Psoas muscle (tissue), 7 donors: ENCODE measurements at regions not wholly inside any gene's neighbourhood (a gene's known extent, or its start where the extent isn't known, plus 50 kb on each side); places are given as distances from the start of the nearest gene placed in this dataset.

Experiments used
- ATAC-seq, 4 donors: fragments of 200-7000 bp; cut with Tn5 transposase; one replicate each; pipeline ENCODE4 v1.9.1; 2020; ENCODE audit warnings: moderate library complexity in 3 of 4, mild to moderate bottlenecking in 2 of 4
- DNase-seq, 2 donors: peaks; one replicate each; pipeline ENCODE4 v3.0.0-alpha.2; 2020
- H3K27ac ChIP-seq: fragments of 200-600 bp; one replicate; pipeline ENCODE4 v1.8.0; 2022
- H3K27me3 ChIP-seq, 3 donors: fragments of 200-600 bp in 1 of 3; one replicate each; pipeline versions ENCODE4 v1.6.1 to v1.8.0; 2013 to 2022; ENCODE audit warnings: low read length in 2 of 3, mild to moderate bottlenecking in 2 of 3, moderate library complexity in 1 of 3; ENCODE audit not compliant: insufficient read depth in 3 of 3
- H3K36me3 ChIP-seq, 2 donors: fragments of 200-600 bp in 1 of 2; one replicate each; pipeline versions ENCODE4 v1.6.1 to v1.8.0; 2013 to 2022; ENCODE audit warnings: low read depth in 1 of 2, mild to moderate bottlenecking in 1 of 2, moderate library complexity in 1 of 2; ENCODE audit not compliant: insufficient read depth in 1 of 2
- H3K4me1 ChIP-seq: fragments of 200-600 bp; one replicate; pipeline ENCODE4 v1.8.0; 2022
- H3K4me3 ChIP-seq: fragments of 200-600 bp; one replicate; pipeline ENCODE4 v1.8.0; 2022; ENCODE audit warnings: mild to moderate bottlenecking
- H3K9me3 ChIP-seq: fragments of 200-600 bp; one replicate; pipeline ENCODE4 v1.8.0; 2022
- CTCF ChIP-seq: fragments of 200-600 bp; IDR thresholded peaks from one replicate; pipeline ENCODE4 v1.8.0; 2022; ENCODE audit warnings: antibody characterized with exemption
- WGBS, 3 donors: extraction: QIAGEN DNeasy Blood & Tissue Kit; methylation state at CpG; one replicate each; pipeline versions ENCODE4 v1.1.6 to v1.1.7; 2013; 5-methylcytosine and 5-hydroxymethylcytosine counted together
- intact Hi-C, 2 donors: fragments of 100-400 bp; cut with DNase I; formaldehyde crosslinking; loops; one replicate each; pipeline versions ENCODE4 v1.11.0 to v1.14.2; 2022
- donor health status: healthy with polysubstance abuse.
- donor health status: DM: no; HTN: no; CAD: no; lungs with moderate emphysema.
- donor health status: Bipolar disorder and iron deficiency.
- donor health status: healthy.
- donor health status: DM: yes; HTN: yes; CAD: no.
- donor health status: DM: no; HTN: no; CAD: no.
- donor health status: DM: yes; HTN: yes; CAD: no.

- no peak for TF ChIP-seq CTCF
- DNase-seq (no peak), ATAC-seq (no peak)
- Histone ChIP-seq H3K4me1 (no peaks in the 10 kb centered on the region), H3K4me3 (no peak overlapping the region), H3K9me3 (peaks cover 7% of the 10 kb centered on the region), H3K36me3 (no peaks in the 10 kb centered on the region), H3K27me3 (no peaks in the 10 kb centered on the region), H3K27ac (no peak overlapping the region)
- 85 to 89% (median 87%) methylated on average over 6 of the region's 6 CpGs for WGBS, 3 donors
- intact Hi-C loops, result no loop called here
Observed at GRCh38 chr11:42273977-42274376, 814.5 kb upstream of the LRRC4C start.

- peaks cover 8% of the 10 kb centered on the region for H3K9me3 ChIP-seq
- H3K36me3 ChIP-seq, result no peaks in the 10 kb centered on the region
- no peak for ATAC-seq
- H3K27me3 ChIP-seq, result no peaks in the 10 kb centered on the region
- no peak for DNase-seq
- no peaks in the 10 kb centered on the region for H3K4me1 ChIP-seq
- no peak overlapping the region for H3K27ac ChIP-seq
- TF ChIP-seq CTCF, result no peak
- H3K4me3 ChIP-seq, result no peak overlapping the region
- intact Hi-C loops, result no loop called here
- 79 to 92% (median 80%) methylated on average over 1 of the region's 1 CpG for WGBS, 3 donors
Observed at GRCh38 chr11:42296910-42297309, 837.5 kb upstream of the LRRC4C start.

GRCh38 chr11:42299780-42300179 lies 840.3 kb upstream of the LRRC4C start:
- TF ChIP-seq CTCF, result no peak
- H3K36me3 ChIP-seq, result no peaks in the 10 kb centered on the region
- no peak overlapping the region for H3K27ac ChIP-seq
- intact Hi-C loops, result no loop called here
- WGBS, 3 donors, result 92 to 94% (median 93%) methylated on average over 1 of the region's 1 CpG
- no peaks in the 10 kb centered on the region for H3K4me1 ChIP-seq
- H3K4me3 ChIP-seq, result no peak overlapping the region
- H3K9me3 ChIP-seq, result peaks cover 8% of the 10 kb centered on the region
- DNase-seq (no peak), ATAC-seq (no peak)
- no peaks in the 10 kb centered on the region for H3K27me3 ChIP-seq

GRCh38 chr11:42301777-42302176 lies 842.3 kb upstream of the LRRC4C start:
- H3K4me3 ChIP-seq, result no peak overlapping the region
- no peak for TF ChIP-seq CTCF
- no peaks in the 10 kb centered on the region for H3K9me3 ChIP-seq
- no peaks in the 10 kb centered on the region for H3K36me3 ChIP-seq
- no peak overlapping the region for H3K27ac ChIP-seq
- intact Hi-C loops, result no loop called here
- no peak for DNase-seq
- 78 to 84% (median 83%) methylated on average over 2 of the region's 2 CpGs for WGBS, 3 donors
- no peaks in the 10 kb centered on the region for H3K27me3 ChIP-seq
- ATAC-seq, result no peak
- no peaks in the 10 kb centered on the region for H3K4me1 ChIP-seq

GRCh38 chr11:42311514-42311913 lies 852.1 kb upstream of the LRRC4C start:
- peak in 1 of 2 donors; percentile 24 for DNase-seq
- no peak for ATAC-seq
- no peak overlapping the region for H3K4me3 ChIP-seq
- TF ChIP-seq CTCF, result no peak
- no peak overlapping the region for H3K27ac ChIP-seq
- WGBS, 3 donors, result 49 to 76% (median 67%) methylated on average over 3 of the region's 3 CpGs
- no peaks in the 10 kb centered on the region for H3K27me3 ChIP-seq
- no peaks in the 10 kb centered on the region for H3K36me3 ChIP-seq
- H3K9me3 ChIP-seq, result no peaks in the 10 kb centered on the region
- H3K4me1 ChIP-seq, result no peaks in the 10 kb centered on the region
- intact Hi-C loops, result no loop called here
